ENCODE measurements at regions not wholly inside any gene's neighbourhood (a gene's known extent, or its start where the extent isn't known, plus 50 kb on each side); places are given as distances from the start of the nearest gene placed in this dataset.

GRCh38 chr5:51669095-51669494 lies 285.8 kb downstream of the ISL1 start:
- H3K27ac ChIP-seq (ENCODE audit: low read depth), result no peak overlapping the region
- H4K20me1 ChIP-seq (replicated peaks; ENCODE audit: insufficient read depth), result no peaks in the 10 kb centered on the region
- H3K27me3 ChIP-seq (ENCODE audit: insufficient read depth), result no peaks in the 10 kb centered on the region
- H3K4me2 ChIP-seq, result no peak overlapping the region
- Mint-ChIP-seq H3K27me3 (ENCODE audit: insufficient read depth, low read depth, poor library complexity) (no peaks in the 10 kb centered on the region), H3K9me3 (no peaks in the 10 kb centered on the region; the same call in 1 of the 3 replicates), H3K4me1 (no peaks in the 10 kb centered on the region), H3K4me3 (no peak overlapping the region), H3K36me3 (ENCODE audit: low read depth) (no peaks in the 10 kb centered on the region), H3K27ac (no peak overlapping the region)
- no peak for ATAC-seq
- H3K4me1 ChIP-seq (ENCODE audit: insufficient read depth), result no peaks in the 10 kb centered on the region
- TF ChIP-seq ZNF331 (CRISPR knock-in tag; IDR thresholded peaks at IDR 0.05; ENCODE audit: low read depth) (no peak), ZNF114 (CRISPR knock-in tag; IDR thresholded peaks at IDR 0.05) (no peak), POLR2AphosphoS5 (IDR thresholded peaks at IDR 0.05; ENCODE audit: low read depth) (no peak), CTCF (conservative IDR thresholded peaks at IDR 0.05; ENCODE audit: low read depth in 2 of 2) (no peak), CREB1 (CRISPR knock-in tag; IDR thresholded peaks at IDR 0.05; ENCODE audit: low read depth) (no peak), EZH2 (IDR thresholded peaks at IDR 0.05; ENCODE audit: low read depth, unreplicated experiment) (no peak), NANOG (IDR thresholded peaks at IDR 0.05; ENCODE audit: borderline replicate concordance) (no peak), REST (IDR thresholded peaks at IDR 0.05; ENCODE audit: unreplicated experiment) (no peak)
- H2AFZ ChIP-seq, result no peak overlapping the region
- H3K79me2 ChIP-seq (replicated peaks; ENCODE audit: insufficient read depth), result no peaks in the 10 kb centered on the region
- no peak overlapping the region for H3K4me3 ChIP-seq
- DNase-seq (ENCODE audit: low spot score), result no peak
- H3K9me2 ChIP-seq (ENCODE audit: insufficient read depth), result peaks cover 5% of the 10 kb centered on the region
- no peaks in the 10 kb centered on the region for H3K36me3 ChIP-seq (ENCODE audit: insufficient read depth)
- no peaks in the 10 kb centered on the region for H3F3A ChIP-seq (replicated peaks; ENCODE audit: low read depth)

GRCh38 chr5:51678330-51678729 lies 295.1 kb downstream of the ISL1 start:
- Histone ChIP-seq H3K27ac (ENCODE audit: low read depth) (no peak overlapping the region), H3F3A (replicated peaks; ENCODE audit: low read depth) (no peaks in the 10 kb centered on the region), H4K20me1 (replicated peaks; ENCODE audit: insufficient read depth) (no peaks in the 10 kb centered on the region), H3K4me2 (no peak overlapping the region), H3K36me3 (ENCODE audit: insufficient read depth) (no peaks in the 10 kb centered on the region), H3K9me2 (ENCODE audit: insufficient read depth) (no peaks in the 10 kb centered on the region), H3K79me2 (replicated peaks; ENCODE audit: insufficient read depth) (no peaks in the 10 kb centered on the region), H2AFZ (no peak overlapping the region), H3K27me3 (ENCODE audit: insufficient read depth) (no peaks in the 10 kb centered on the region), H3K4me3 (no peak overlapping the region), H3K4me1 (ENCODE audit: insufficient read depth) (no peaks in the 10 kb centered on the region)
- DNase-seq (ENCODE audit: low spot score), result no peak
- Mint-ChIP-seq H3K36me3 (ENCODE audit: low read depth) (no peaks in the 10 kb centered on the region), H3K9me3 (no peaks in the 10 kb centered on the region; the same call in 2 of the 3 replicates), H3K27ac (no peak overlapping the region), H3K4me3 (no peak overlapping the region), H3K4me1 (no peaks in the 10 kb centered on the region), H3K27me3 (ENCODE audit: insufficient read depth, low read depth, poor library complexity) (peaks cover 2% of the 10 kb centered on the region)
- no peak for ATAC-seq
- TF ChIP-seq STAT1 (IDR thresholded peaks at IDR 0.05; ENCODE audit: unreplicated experiment) (no peak), EZH2phosphoT487 (IDR thresholded peaks at IDR 0.05; ENCODE audit: unreplicated experiment) (no peak), REST (IDR thresholded peaks at IDR 0.05; ENCODE audit: unreplicated experiment) (no peak), POLR2AphosphoS5 (IDR thresholded peaks at IDR 0.05; ENCODE audit: low read depth) (no peak), CTCF (conservative IDR thresholded peaks at IDR 0.05; ENCODE audit: low read depth in 2 of 2) (no peak), EZH2 (IDR thresholded peaks at IDR 0.05; ENCODE audit: low read depth, unreplicated experiment) (no peak), ETS1 (IDR thresholded peaks at IDR 0.05) (no peak), JUNB (IDR thresholded peaks at IDR 0.05; ENCODE audit: unreplicated experiment) (no peak), CREB1 (CRISPR knock-in tag; IDR thresholded peaks at IDR 0.05; ENCODE audit: low read depth) (no peak)
